NT2/D1 (cell line): ENCODE measurements at regions not wholly inside any gene's neighbourhood (a gene's known extent, or its start where the extent isn't known, plus 50 kb on each side); places are given as distances from the start of the nearest gene placed in this dataset.

Experiments
- DNase-seq: peaks from one replicate; pipeline ENCODE4 v3.0.0-alpha.2; 2011; ENCODE audit warnings: low read depth, low spot score
- H3K27me3 ChIP-seq: 2 replicates; pipeline ENCODE4 v1.6.0; 2011; ENCODE audit warnings: mild to moderate bottlenecking; ENCODE audit not compliant: insufficient read length, insufficient read depth
- H3K36me3 ChIP-seq: 2 replicates; pipeline ENCODE4 v1.6.1; 2011; ENCODE audit warnings: mild to moderate bottlenecking, low read length, mixed read lengths; ENCODE audit not compliant: insufficient read depth, insufficient read length
- H3K4me1 ChIP-seq: 2 replicates; pipeline ENCODE4 v1.5.1; 2011; ENCODE audit not compliant: insufficient read depth, insufficient read length
- H3K4me3 ChIP-seq: 2 replicates; pipeline ENCODE4 v1.5.1; 2011; ENCODE audit warnings: low read depth; ENCODE audit not compliant: insufficient read length
- H3K9ac ChIP-seq: 2 replicates; pipeline ENCODE4 v1.6.0; 2011; ENCODE audit warnings: low read depth; ENCODE audit not compliant: insufficient read length
- H3K9me3 ChIP-seq: 2 replicates; pipeline ENCODE4 v1.5.1; 2011; ENCODE audit warnings: mild to moderate bottlenecking, low read length; ENCODE audit not compliant: insufficient read depth
- SUZ12 ChIP-seq: IDR thresholded peaks from 2 replicates; pipeline ENCODE4 v1.6.1; 2011; ENCODE audit not compliant: insufficient read length, insufficient read depth; ENCODE audit errors: extremely low read depth
- YY1 ChIP-seq: IDR thresholded peaks from 2 replicates; pipeline ENCODE4 v1.6.1; 2011; ENCODE audit not compliant: insufficient read length, insufficient read depth
- ZNF274 ChIP-seq: IDR thresholded peaks from 2 replicates; pipeline ENCODE4 v1.6.1; 2011; ENCODE audit warnings: mild to moderate bottlenecking, low read depth, low read length

- Histone ChIP-seq H3K36me3 (no peaks in the 10 kb centered on the region), H3K4me3 (no peak overlapping the region)
Observed at GRCh38 chr1:88210103-88210787, 473.8 kb upstream of the PKN2 start.

DNA sequence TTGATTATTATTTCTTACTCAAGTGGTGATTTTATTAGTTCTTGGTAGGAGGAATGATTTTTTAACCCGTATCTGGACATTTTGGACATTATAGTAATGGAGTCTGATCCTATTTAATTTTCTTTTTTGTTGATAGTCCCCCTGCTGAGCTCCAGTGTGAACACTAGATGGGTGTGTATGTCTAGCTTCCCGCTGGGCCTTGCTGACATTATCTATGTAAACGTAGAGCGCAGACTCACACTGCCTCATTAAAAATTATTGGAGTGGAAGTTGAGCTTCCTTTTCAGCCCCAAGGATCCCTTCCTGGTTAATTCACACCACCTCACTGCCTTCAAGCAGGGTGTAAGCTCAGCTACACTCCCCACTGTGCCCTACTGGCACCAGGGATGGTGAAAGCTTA is 467.6 kb upstream of the PKN2 start:
- H3K4me1 ChIP-seq: no peaks in the 10 kb centered on the region
- no peaks in the 10 kb centered on the region for H3K36me3 ChIP-seq
- H3K4me3 ChIP-seq: no peak overlapping the region
- DNase-seq: no peak
- no peaks in the 10 kb centered on the region for H3K27me3 ChIP-seq
- no peak for TF ChIP-seq SUZ12
- no peak for TF ChIP-seq ZNF274
- no peak for TF ChIP-seq YY1
- no peaks in the 10 kb centered on the region for H3K9me3 ChIP-seq
- H3K9ac ChIP-seq: no peak overlapping the region

More at GRCh38 chr1:88210103-88210787, 473.8 kb upstream of the PKN2 start:
- H3K27me3 ChIP-seq: no peaks in the 10 kb centered on the region
- DNase-seq: no peak
- no peak overlapping the region for H3K9ac ChIP-seq
- no peak for TF ChIP-seq ZNF274
- TF ChIP-seq YY1: no peak
- TF ChIP-seq SUZ12: no peak
- H3K9me3 ChIP-seq: no peaks in the 10 kb centered on the region
- no peaks in the 10 kb centered on the region for H3K4me1 ChIP-seq

DNA sequence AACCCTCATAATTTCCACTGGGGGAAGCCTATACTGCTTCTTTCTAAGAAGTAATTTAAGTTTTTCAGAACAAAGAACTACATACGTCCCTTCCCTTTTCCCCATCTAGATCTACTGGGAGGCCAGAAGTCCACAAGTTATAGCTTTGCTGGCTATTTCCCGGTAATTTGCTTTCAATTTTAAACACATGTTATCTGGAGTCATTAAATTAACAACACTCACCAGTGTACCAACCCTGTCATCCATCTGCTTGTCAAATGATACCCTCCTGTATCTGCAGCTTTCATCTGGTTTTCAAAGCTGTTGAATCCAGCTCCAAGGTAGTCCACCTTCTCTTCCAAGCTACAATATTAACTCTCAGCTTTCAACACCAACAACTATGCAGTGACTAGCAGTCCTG is 466.7 kb upstream of the PKN2 start:
- no peak for DNase-seq
- Histone ChIP-seq H3K36me3 (no peaks in the 10 kb centered on the region), H3K9me3 (no peaks in the 10 kb centered on the region), H3K4me3 (no peak overlapping the region), H3K4me1 (no peaks in the 10 kb centered on the region), H3K27me3 (no peaks in the 10 kb centered on the region), H3K9ac (no peak overlapping the region)
- TF ChIP-seq ZNF274 (no peak), YY1 (no peak), SUZ12 (no peak)

- H3K4me1 ChIP-seq: no peaks in the 10 kb centered on the region
- DNase-seq: no peak
- no peaks in the 10 kb centered on the region for H3K27me3 ChIP-seq
- no peaks in the 10 kb centered on the region for H3K36me3 ChIP-seq
- no peak overlapping the region for H3K4me3 ChIP-seq
- TF ChIP-seq ZNF274: no peak
- TF ChIP-seq SUZ12: no peak
- no peak overlapping the region for H3K9ac ChIP-seq
- H3K9me3 ChIP-seq: no peaks in the 10 kb centered on the region
Observed at GRCh38 chr1:88219521-88219920, 464.6 kb upstream of the PKN2 start.

DNA sequence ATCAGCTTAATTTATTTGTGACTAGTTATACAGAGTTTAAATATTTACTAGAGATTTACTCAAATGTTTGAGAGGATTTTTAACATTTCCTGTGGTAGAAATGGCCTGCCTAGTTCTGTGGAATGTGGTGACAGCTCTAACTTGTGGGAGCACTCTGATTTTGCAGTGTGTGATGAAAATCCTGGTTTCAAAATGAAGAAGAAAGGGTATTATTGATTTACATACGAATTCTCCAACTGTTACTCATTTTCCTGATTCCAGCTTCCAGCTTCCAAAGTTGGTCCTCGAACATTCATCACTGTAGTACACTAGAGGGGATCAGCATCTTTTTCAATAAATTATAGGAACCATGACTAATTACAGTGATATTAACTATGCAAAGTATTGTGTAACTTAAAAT is 462.7 kb upstream of the PKN2 start:
- H3K9me3 ChIP-seq: no peaks in the 10 kb centered on the region
- H3K36me3 ChIP-seq: no peaks in the 10 kb centered on the region
- no peaks in the 10 kb centered on the region for H3K27me3 ChIP-seq
- no peak overlapping the region for H3K9ac ChIP-seq
- H3K4me1 ChIP-seq: no peaks in the 10 kb centered on the region
- H3K4me3 ChIP-seq: no peak overlapping the region
- no peak for DNase-seq
- TF ChIP-seq SUZ12 (no peak), ZNF274 (no peak), YY1 (no peak)

GRCh38 chr1:88224906-88225305 is 459.2 kb upstream of the PKN2 start:
- H3K36me3 ChIP-seq: no peaks in the 10 kb centered on the region
- DNase-seq: no peak
- H3K4me1 ChIP-seq: no peaks in the 10 kb centered on the region
- no peak overlapping the region for H3K4me3 ChIP-seq
- no peaks in the 10 kb centered on the region for H3K27me3 ChIP-seq
- no peak overlapping the region for H3K9ac ChIP-seq
- no peak for TF ChIP-seq SUZ12
- TF ChIP-seq ZNF274: no peak
- no peak for TF ChIP-seq YY1
- H3K9me3 ChIP-seq: no peaks in the 10 kb centered on the region

GRCh38 chr1:88228114-88228513 is 456.0 kb upstream of the PKN2 start:
- Histone ChIP-seq H3K9me3 (no peaks in the 10 kb centered on the region), H3K4me3 (no peak overlapping the region), H3K4me1 (no peaks in the 10 kb centered on the region), H3K36me3 (no peaks in the 10 kb centered on the region), H3K27me3 (no peaks in the 10 kb centered on the region), H3K9ac (no peak overlapping the region)
- TF ChIP-seq ZNF274 (no peak), SUZ12 (no peak), YY1 (no peak)
- DNase-seq: no peak
